Endodermal cell (in vitro differentiated cells): ENCODE measurements at regions not wholly inside any gene's neighbourhood (a gene's known extent, or its start where the extent isn't known, plus 50 kb on each side); places are given as distances from the start of the nearest gene placed in this dataset.

Experiments
- DNase-seq: peaks from one replicate; pipeline ENCODE4 v3.0.0-alpha.2; 2017
- H3K27ac ChIP-seq: 2 replicates; pipeline ENCODE4 v1.5.1; 2013; ENCODE audit warnings: mild to moderate bottlenecking, low read depth, low read length, moderate library complexity
- H3K27me3 ChIP-seq: 2 replicates; pipeline ENCODE4 v1.6.1; 2013; ENCODE audit warnings: mild to moderate bottlenecking, low read length, moderate library complexity; ENCODE audit not compliant: insufficient read depth, control insufficient read depth, poor library complexity, severe bottlenecking
- H3K36me3 ChIP-seq: 2 replicates; pipeline ENCODE4 v1.7.0; 2013; ENCODE audit warnings: mild to moderate bottlenecking, low read length, moderate library complexity; ENCODE audit not compliant: control insufficient read depth, insufficient read depth
- H3K4me1 ChIP-seq: one replicate; pipeline ENCODE4 v1.7.0; 2013; ENCODE audit warnings: low read length; ENCODE audit not compliant: control insufficient read depth, insufficient read depth
- H3K4me3 ChIP-seq: 2 replicates; pipeline ENCODE4 v1.5.1; 2013; ENCODE audit warnings: mild to moderate bottlenecking, low read length, moderate library complexity
- H3K9ac ChIP-seq: 2 replicates; pipeline ENCODE4 v1.6.1; 2013; ENCODE audit warnings: mild to moderate bottlenecking, low read length, moderate library complexity; ENCODE audit not compliant: poor library complexity, severe bottlenecking; ENCODE audit errors: extremely low read depth
- H3K9me3 ChIP-seq: 2 replicates; pipeline ENCODE4 v1.6.1; 2013; ENCODE audit warnings: mild to moderate bottlenecking, low read length, moderate library complexity; ENCODE audit not compliant: control insufficient read depth
- H3K27ac Mint-ChIP-seq: 2 replicates; pipeline ENCODE4 v1.8.0; 2020; ENCODE audit warnings: mixed read lengths
- H3K27me3 Mint-ChIP-seq: 2 replicates; pipeline ENCODE4 v1.8.0; 2021; ENCODE audit warnings: mild to moderate bottlenecking, mixed read lengths; ENCODE audit not compliant: insufficient read depth
- H3K36me3 Mint-ChIP-seq: 2 replicates; pipeline ENCODE4 v1.8.0; 2020; ENCODE audit warnings: low read depth, mixed read lengths
- H3K4me1 Mint-ChIP-seq: 2 replicates; pipeline ENCODE4 v1.8.0; 2020; ENCODE audit warnings: mixed read lengths
- H3K4me3 Mint-ChIP-seq: 2 replicates; pipeline ENCODE4 v1.8.0; 2020; ENCODE audit warnings: mild to moderate bottlenecking, moderate library complexity, mixed read lengths
- H3K9me3 Mint-ChIP-seq: 2 replicates; pipeline ENCODE4 v1.8.0; 2020; ENCODE audit warnings: mild to moderate bottlenecking, mixed read lengths
- WGBS, 2 experiments: methylation state at CpG; one replicate each; pipeline versions ENCODE4 v1.1.5 to v1.1.7; 2013; ENCODE audit warnings: missing lambda C conversion rate in 2 of 2, mixed read lengths in 1 of 2; ENCODE audit not compliant: insufficient coverage in 1 of 2, insufficient read length in 1 of 2; 5-methylcytosine and 5-hydroxymethylcytosine counted together
- TF ChIP-seq, protein P1 (sequence below): fragments of 200-600 bp; sonication (generic); conservative IDR thresholded peaks from 2 replicates; pipeline ENCODE4 v1.5.0; 2021; ENCODE audit warnings: antibody characterized with exemption, mild to moderate bottlenecking

DNA sequence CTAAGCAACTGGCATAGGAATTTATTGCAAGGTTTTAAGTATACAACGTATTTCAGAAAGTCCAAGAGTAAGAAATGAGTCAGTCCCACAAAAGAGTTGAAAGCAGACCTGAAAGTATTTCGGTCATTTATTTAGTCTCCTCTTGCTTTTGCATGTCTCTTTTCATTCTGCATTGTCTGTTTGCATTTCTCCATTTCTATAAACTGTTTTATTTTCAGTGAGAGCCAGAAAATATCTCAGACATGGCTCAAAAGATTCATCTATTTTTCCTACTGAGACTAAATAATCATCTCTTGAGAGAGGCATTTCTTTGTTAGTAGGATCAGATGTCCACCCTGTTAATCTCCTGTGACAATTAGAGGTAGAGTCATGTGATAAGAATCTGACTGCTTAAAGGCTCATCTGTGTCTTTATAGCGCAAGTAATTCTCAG, 219.1 kb upstream of the CCDC179 start:
- Mint-ChIP-seq H3K36me3 (no peaks in the 10 kb centered on the region), H3K4me1 (peaks cover 15% of the 10 kb centered on the region), H3K27me3 (no peaks in the 10 kb centered on the region), H3K27ac (no peak overlapping the region), H3K4me3 (no peak overlapping the region), H3K9me3 (no peaks in the 10 kb centered on the region)
- TF ChIP-seq, protein P1, sequence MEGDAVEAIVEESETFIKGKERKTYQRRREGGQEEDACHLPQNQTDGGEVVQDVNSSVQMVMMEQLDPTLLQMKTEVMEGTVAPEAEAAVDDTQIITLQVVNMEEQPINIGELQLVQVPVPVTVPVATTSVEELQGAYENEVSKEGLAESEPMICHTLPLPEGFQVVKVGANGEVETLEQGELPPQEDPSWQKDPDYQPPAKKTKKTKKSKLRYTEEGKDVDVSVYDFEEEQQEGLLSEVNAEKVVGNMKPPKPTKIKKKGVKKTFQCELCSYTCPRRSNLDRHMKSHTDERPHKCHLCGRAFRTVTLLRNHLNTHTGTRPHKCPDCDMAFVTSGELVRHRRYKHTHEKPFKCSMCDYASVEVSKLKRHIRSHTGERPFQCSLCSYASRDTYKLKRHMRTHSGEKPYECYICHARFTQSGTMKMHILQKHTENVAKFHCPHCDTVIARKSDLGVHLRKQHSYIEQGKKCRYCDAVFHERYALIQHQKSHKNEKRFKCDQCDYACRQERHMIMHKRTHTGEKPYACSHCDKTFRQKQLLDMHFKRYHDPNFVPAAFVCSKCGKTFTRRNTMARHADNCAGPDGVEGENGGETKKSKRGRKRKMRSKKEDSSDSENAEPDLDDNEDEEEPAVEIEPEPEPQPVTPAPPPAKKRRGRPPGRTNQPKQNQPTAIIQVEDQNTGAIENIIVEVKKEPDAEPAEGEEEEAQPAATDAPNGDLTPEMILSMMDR = no peak
- no peaks in the 10 kb centered on the region for H3K9me3 ChIP-seq
- no peak overlapping the region for H3K9ac ChIP-seq
- H3K4me3 ChIP-seq = no peak overlapping the region
- H3K36me3 ChIP-seq = no peaks in the 10 kb centered on the region
- no peaks in the 10 kb centered on the region for H3K27me3 ChIP-seq
- no peaks in the 10 kb centered on the region for H3K4me1 ChIP-seq
- no peak overlapping the region for H3K27ac ChIP-seq
- DNase-seq = no peak
- 89 to 94% methylated on average over 2 of the region's 3 CpGs for whole genome bisulfite sequencing, 2 experiments

DNA sequence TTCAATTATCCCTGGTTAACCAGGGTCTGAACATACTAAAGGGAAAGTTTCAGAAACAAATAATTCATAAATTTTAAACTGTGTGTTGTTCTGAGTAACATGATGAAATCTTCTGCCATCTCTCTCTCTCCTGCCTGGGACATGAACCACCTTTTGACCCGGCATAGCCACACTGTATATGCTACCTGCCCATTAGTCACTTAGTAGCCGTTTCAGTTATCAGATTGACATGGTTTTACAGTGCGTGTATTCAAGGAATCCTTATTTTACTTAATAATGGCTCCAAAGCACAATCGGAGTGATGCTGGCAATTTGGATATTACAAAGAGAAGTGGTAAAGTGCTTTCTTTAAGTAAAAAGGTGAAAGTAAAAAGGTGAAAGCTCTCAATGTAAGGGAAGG, 227.1 kb upstream of the CCDC179 start:
- Histone ChIP-seq H3K36me3 (no peaks in the 10 kb centered on the region), H3K27ac (no peak overlapping the region), H3K27me3 (no peaks in the 10 kb centered on the region), H3K9me3 (no peaks in the 10 kb centered on the region), H3K9ac (no peak overlapping the region), H3K4me3 (no peak overlapping the region), H3K4me1 (no peaks in the 10 kb centered on the region)
- Mint-ChIP-seq H3K9me3 (no peaks in the 10 kb centered on the region), H3K4me1 (no peaks in the 10 kb centered on the region), H3K27ac (no peak overlapping the region), H3K27me3 (no peaks in the 10 kb centered on the region), H3K4me3 (no peak overlapping the region), H3K36me3 (no peaks in the 10 kb centered on the region)
- DNase-seq = no peak
- 94 to 100% methylated on average over 1 to 4 of the region's 4 CpGs for WGBS, 2 experiments
- TF ChIP-seq, protein P1 = no peak

GRCh38 chr11:23090659-23091058, 230.4 kb upstream of the CCDC179 start:
- H3K9me3 Mint-ChIP-seq = no peaks in the 10 kb centered on the region
- Histone ChIP-seq H3K27ac (no peak overlapping the region), H3K9me3 (no peaks in the 10 kb centered on the region), H3K36me3 (no peaks in the 10 kb centered on the region), H3K27me3 (no peaks in the 10 kb centered on the region), H3K4me3 (no peak overlapping the region), H3K9ac (no peak overlapping the region), H3K4me1 (no peaks in the 10 kb centered on the region)
- H3K36me3 Mint-ChIP-seq = no peaks in the 10 kb centered on the region
- H3K4me3 Mint-ChIP-seq = no peak overlapping the region
- no peak overlapping the region for H3K27ac Mint-ChIP-seq
- 100% methylated on average over 2 of the region's 2 CpGs; no CpG with 5 or more reads in 1 of the 2 experiments for WGBS, 2 experiments
- no peaks in the 10 kb centered on the region for H3K27me3 Mint-ChIP-seq
- no peaks in the 10 kb centered on the region for H3K4me1 Mint-ChIP-seq
- TF ChIP-seq, protein P1 = no peak
- no peak for DNase-seq
